Stimulated activated memory B cell treated with anti-CD40 and anti-IgM and Interleukin-4, amounts not matched to agents 10 μg/mL and 1 μg/mL and 100 μg/mL, for 72 hours (primary cell): ENCODE measurements at regions not wholly inside any gene's neighbourhood (a gene's known extent, or its start where the extent isn't known, plus 50 kb on each side); places are given as distances from the start of the nearest gene placed in this dataset.

Experiments used
- ATAC-seq: fragments of 150-1000 bp; cut with Tn5 transposase; 2 replicates; pipeline ENCODE4 v1.10.0; 2021
- H3K27ac Mint-ChIP-seq: one replicate; pipeline ENCODE4 v1.8.0; 2022; ENCODE audit warnings: mild to moderate bottlenecking, mixed read lengths
- H3K27me3 Mint-ChIP-seq: one replicate; pipeline ENCODE4 v1.8.0; 2022; ENCODE audit warnings: mixed read lengths
- H3K36me3 Mint-ChIP-seq: one replicate; pipeline ENCODE4 v1.8.0; 2022; ENCODE audit warnings: mixed read lengths
- H3K4me1 Mint-ChIP-seq: one replicate; pipeline ENCODE4 v1.8.0; 2022; ENCODE audit warnings: mixed read lengths
- H3K4me3 Mint-ChIP-seq: one replicate; pipeline ENCODE4 v1.8.0; 2022; ENCODE audit warnings: mild to moderate bottlenecking, moderate library complexity, mixed read lengths
- H3K9me3 Mint-ChIP-seq: one replicate; pipeline ENCODE4 v1.8.0; 2022; ENCODE audit warnings: mixed read lengths

DNA sequence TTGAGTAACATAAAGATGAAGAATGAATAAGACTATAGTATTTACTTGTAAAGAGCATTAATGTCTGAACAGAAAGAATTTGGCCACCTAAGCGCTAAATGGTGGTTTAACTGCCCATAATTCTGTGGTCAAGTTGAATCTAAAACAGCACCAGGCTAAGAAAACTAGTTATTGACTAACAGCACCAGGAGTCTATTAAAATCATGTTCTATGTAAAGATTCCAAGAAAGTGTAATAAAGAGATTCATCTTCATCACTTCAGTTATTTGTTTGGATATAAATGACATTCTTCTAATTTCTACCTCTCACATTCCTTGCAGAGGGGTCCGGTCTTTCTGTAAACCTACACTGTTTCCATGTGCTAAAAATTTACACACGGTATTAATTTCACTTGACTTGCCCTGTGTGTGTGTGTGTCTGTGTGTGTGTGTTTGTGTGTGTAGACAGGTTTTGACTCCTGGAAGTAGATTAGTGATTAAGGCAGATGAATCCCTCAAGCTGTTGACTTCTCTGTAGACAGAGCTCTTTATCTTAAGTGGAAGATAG lies 84.4 kb downstream of the KLF6 start:
- Mint-ChIP-seq H3K4me3 (no peak overlapping the region), H3K36me3 (no peaks in the 10 kb centered on the region), H3K4me1 (peaks cover 8% of the 10 kb centered on the region), H3K27me3 (no peaks in the 10 kb centered on the region), H3K27ac (no peak overlapping the region), H3K9me3 (no peaks in the 10 kb centered on the region)
- no peak for ATAC-seq

DNA sequence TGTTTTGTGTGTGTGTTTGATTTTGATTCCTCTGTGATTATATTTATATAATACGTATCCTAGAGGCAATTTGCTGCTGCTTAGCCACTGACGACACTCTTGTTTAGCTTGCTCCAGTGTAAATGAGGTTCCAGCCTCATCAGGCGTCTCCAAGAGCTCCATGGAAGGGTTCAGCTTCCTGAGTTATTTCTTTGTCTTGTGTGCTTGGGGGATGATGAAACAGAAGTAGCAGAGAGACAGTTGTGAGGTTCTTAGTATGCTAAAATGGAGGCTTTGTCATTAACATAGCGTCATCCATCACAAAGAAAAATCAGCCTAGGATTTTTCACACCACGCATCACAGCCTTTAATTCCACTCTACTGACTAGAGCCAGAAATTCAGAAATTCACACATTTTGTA lies 85.1 kb downstream of the KLF6 start:
- H3K9me3 Mint-ChIP-seq = no peaks in the 10 kb centered on the region
- H3K4me1 Mint-ChIP-seq = peaks cover 2% of the 10 kb centered on the region
- H3K36me3 Mint-ChIP-seq = no peaks in the 10 kb centered on the region
- H3K4me3 Mint-ChIP-seq = no peak overlapping the region
- ATAC-seq = no peak
- H3K27ac Mint-ChIP-seq = no peak overlapping the region
- H3K27me3 Mint-ChIP-seq = no peaks in the 10 kb centered on the region

DNA sequence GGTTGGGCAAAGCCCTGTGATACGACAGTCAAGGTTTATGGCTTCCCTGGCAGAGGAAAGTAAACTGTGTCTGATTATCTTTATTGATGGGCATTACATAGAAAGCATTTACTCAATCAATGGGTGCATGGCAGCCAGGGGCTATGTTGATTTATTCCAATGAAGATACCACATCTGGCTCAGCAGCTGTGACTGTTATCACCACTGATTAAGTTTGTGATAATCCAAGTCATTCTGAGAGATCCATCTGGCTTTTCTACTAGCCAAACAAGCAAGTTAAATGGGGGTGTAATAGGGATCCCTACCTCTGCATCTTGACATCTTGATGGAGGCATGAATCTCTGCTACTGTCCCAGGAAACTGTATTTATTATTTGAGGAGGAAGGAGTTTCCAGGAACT lies 86.7 kb downstream of the KLF6 start:
- Mint-ChIP-seq H3K9me3 (no peaks in the 10 kb centered on the region), H3K4me3 (no peak overlapping the region), H3K27me3 (no peaks in the 10 kb centered on the region), H3K27ac (no peak overlapping the region), H3K36me3 (no peaks in the 10 kb centered on the region), H3K4me1 (no peaks in the 10 kb centered on the region)
- ATAC-seq = no peak

DNA sequence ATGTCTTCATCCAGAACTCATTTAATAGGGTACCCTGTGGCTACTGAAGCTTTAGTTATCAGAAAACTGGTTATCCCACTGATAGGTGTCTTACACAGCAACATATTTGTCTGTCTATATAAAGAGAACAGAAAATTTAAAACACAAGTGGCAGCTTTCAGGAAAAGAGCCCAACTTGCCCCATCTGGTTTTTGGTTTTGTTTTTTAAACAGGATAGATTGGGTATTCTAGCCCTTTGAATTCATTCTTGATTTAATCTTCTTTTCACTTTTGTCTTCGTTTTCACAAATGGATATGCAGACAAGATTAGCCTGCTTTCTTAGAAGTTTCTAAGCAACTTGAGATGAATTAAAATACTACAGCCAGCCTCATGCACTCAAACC lies 91.3 kb downstream of the KLF6 start:
- ATAC-seq = no peak
- Mint-ChIP-seq H3K27me3 (no peaks in the 10 kb centered on the region), H3K4me1 (no peaks in the 10 kb centered on the region)

DNA sequence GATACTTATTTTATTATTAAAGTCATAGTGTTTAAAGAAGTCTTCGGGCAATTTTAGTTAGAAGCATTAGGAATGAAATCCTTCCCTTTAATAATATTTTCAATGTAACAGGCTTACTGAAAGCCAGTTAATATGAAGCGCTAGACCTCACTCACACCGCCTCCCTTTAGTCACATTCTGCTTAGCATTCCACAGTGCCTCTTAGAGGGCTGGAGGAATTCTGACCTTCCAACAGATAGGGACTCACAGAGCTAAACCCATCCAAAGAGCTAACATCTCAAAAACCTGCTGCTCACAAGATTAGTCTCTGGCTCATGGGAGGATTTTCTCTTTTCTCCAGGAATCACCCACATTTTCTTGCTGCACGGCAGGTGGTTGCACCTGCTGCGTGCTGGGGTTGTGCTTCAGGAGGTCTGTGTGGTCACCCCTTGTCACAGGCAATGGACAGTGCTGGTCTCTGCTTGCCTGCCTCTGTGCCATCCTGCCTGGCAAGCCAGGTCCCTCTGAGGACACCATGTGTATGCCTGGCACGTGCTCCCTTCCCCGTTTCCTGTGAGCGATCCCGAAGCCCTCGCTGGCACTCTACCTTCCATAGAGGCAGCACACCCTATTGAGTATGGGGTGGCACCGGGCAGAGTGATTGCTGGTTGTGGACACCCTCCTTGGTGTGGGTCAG lies 91.8 kb downstream of the KLF6 start:
- H3K4me1 Mint-ChIP-seq = no peaks in the 10 kb centered on the region
- no peaks in the 10 kb centered on the region for H3K36me3 Mint-ChIP-seq
- peak; percentile 47 for ATAC-seq
- H3K27me3 Mint-ChIP-seq = no peaks in the 10 kb centered on the region
- H3K4me3 Mint-ChIP-seq = no peak overlapping the region
- no peak overlapping the region for H3K27ac Mint-ChIP-seq
- no peaks in the 10 kb centered on the region for H3K9me3 Mint-ChIP-seq

More for the DNA sequence above, 91.3 kb downstream of the KLF6 start:
- no peak overlapping the region for H3K4me3 Mint-ChIP-seq
- H3K36me3 Mint-ChIP-seq = no peaks in the 10 kb centered on the region
- no peak overlapping the region for H3K27ac Mint-ChIP-seq
- no peaks in the 10 kb centered on the region for H3K9me3 Mint-ChIP-seq

DNA sequence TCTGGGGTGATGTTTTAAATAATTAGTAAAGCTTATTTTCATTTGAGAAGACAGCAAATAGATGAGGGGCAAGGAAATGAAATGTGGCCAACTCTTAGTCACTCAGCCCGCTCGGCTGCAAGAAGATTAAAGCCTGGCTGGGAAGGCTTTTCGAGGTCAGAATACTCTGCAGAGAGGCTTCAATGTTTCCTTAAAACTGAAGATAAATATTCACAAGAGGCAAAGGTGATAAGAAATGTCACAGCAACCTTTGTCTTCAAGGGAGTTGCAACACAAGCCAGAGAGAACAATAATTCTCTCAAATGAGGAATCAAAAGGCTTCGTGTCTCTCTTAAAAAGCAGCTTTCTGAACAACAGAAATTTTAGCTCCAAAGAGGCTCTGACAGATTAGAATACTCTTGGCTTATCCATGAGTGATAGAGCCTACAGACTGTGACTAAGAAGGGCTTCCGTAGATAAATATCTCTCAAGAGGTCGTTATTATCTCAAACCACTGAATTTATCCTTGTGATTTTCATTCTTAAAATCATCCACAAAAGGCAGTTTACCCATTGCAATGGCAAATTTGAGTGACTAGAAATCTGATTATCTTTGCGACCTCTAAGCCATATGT lies 92.5 kb downstream of the KLF6 start:
- Mint-ChIP-seq H3K27me3 (no peaks in the 10 kb centered on the region), H3K4me3 (no peak overlapping the region), H3K36me3 (no peaks in the 10 kb centered on the region), H3K27ac (no peak overlapping the region), H3K4me1 (no peaks in the 10 kb centered on the region), H3K9me3 (no peaks in the 10 kb centered on the region)
- no peak for ATAC-seq

DNA sequence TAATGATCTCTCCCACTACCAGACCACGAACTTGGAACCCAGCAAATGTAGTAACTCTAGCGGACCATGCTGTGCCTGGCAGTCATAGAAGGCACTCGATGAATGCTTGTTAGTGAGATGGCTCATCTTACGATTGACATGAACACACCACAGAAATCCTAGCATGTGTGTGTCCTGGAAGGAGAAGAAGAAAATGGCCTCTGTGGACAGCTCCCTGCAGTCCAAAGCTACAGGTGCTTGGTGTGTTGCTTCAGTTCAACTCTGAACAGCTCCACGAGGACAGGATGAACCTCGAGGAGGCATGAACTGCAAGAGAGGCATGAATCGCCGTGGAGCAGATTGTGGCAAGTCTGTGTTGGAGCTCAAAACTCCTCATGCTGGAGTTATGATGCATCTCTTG lies 93.5 kb downstream of the KLF6 start:
- Mint-ChIP-seq H3K9me3 (no peaks in the 10 kb centered on the region), H3K4me3 (no peak overlapping the region), H3K36me3 (no peaks in the 10 kb centered on the region), H3K27ac (no peak overlapping the region), H3K4me1 (no peaks in the 10 kb centered on the region), H3K27me3 (no peaks in the 10 kb centered on the region)
- no peak for ATAC-seq

DNA sequence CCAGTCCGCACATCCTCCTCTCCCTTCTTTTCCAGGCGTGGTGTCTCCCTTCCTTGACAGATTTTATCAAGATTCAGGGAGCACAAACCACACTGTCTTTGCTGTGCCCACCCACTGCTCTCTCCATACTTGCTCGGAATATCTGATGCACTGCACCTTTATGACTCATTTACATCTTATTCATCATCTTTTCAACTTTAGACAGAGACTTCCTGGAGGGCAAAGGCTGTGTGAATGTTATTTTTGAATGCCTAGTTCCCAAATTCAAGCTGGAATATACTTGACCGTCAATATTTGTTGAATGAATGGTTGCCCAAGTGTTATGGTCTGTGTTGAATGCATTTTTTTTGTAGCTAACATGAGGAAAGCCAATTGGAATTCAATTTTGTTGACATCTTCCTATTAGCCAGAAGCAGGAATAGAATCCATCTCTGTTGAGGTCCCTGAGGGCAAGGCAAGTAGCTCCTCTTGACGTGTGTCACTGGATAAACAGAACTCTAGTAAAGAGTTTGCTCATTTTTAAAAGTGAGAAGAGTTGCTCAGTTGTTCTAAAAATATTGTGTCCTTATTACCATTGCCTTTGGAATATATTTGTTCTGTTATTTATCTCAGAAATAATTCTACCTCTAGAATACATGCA lies 95.0 kb downstream of the KLF6 start:
- no peak overlapping the region for H3K27ac Mint-ChIP-seq
- H3K4me1 Mint-ChIP-seq = peaks cover under 1% of the 10 kb centered on the region
- no peak for ATAC-seq

DNA sequence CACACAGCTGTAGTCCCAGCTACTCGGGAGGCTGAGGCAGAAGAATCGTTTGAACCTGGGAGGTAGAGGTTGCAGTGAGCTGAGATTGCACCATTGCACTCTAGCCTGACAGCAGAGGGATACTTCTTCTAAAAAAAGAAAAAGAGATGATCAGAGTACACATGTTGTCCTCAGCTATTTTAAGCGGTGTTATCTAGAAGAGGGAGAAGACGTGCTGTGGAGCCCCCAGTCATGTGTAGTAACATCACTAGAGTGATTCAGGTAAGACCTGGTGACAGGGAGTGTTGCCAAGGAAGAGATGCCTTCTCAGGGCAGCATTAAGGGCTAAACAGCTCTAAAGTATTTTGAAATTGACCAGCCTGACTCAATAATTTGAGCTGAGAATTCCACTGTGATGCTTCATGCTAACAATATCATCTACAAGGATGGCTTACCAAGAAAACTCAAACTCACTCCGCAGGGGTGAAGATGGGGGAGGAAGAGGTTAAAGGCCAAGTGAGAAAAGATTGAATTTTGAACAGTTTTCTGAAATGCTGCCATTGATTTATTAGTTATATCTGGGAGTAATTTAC lies 97.4 kb downstream of the KLF6 start:
- H3K4me3 Mint-ChIP-seq = no peak overlapping the region
- no peaks in the 10 kb centered on the region for H3K9me3 Mint-ChIP-seq
- H3K27me3 Mint-ChIP-seq = no peaks in the 10 kb centered on the region
- no peak for ATAC-seq
- H3K4me1 Mint-ChIP-seq = peaks cover 6% of the 10 kb centered on the region
- H3K36me3 Mint-ChIP-seq = no peaks in the 10 kb centered on the region
- H3K27ac Mint-ChIP-seq = no peak overlapping the region

More for the DNA sequence above, 95.0 kb downstream of the KLF6 start:
- Mint-ChIP-seq H3K4me3 (no peak overlapping the region), H3K36me3 (no peaks in the 10 kb centered on the region), H3K9me3 (no peaks in the 10 kb centered on the region), H3K27me3 (no peaks in the 10 kb centered on the region)

DNA sequence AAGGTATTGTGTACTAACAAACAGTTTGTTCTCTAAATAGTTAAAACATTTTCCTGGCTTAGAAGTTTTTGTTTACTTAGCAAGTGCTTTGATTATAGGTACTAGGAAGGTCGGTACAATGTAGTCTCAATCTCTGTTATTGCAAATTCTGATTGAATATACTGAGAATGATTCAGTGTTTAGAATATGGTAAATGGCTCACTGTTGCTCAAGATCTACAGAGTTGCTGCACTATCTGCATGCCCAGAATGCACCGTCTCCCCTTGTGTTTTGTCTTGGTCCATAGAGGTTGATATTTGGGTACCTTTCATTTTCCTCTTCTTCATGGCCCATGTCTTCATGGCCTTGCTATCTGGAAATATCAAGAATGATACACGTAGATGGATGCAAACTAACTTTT lies 99.6 kb downstream of the KLF6 start:
- Mint-ChIP-seq H3K4me1 (peaks cover 6% of the 10 kb centered on the region), H3K4me3 (no peak overlapping the region), H3K9me3 (no peaks in the 10 kb centered on the region), H3K27ac (no peak overlapping the region), H3K36me3 (no peaks in the 10 kb centered on the region), H3K27me3 (no peaks in the 10 kb centered on the region)
- no peak for ATAC-seq

DNA sequence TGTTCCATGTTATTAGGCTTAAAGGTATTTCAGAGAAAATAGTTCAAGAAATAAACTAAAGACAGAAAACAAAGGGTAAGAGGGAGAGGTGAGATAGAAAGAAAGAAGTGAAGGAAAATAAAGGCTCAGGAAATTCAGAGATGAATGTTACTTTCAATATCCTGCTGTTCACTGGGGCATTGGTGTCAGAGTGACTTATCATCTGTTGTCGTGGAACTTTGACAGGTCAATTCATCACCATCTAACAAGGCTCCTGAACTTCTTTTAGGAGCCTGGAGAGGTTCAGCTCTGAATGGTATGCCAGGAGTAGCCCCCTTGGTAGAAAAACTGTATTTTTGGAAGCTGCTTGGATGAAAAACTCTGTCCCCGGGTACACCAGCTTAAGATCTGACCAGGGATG lies 100.1 kb downstream of the KLF6 start:
- Mint-ChIP-seq H3K4me1 (peaks cover 6% of the 10 kb centered on the region), H3K4me3 (no peak overlapping the region), H3K27me3 (no peaks in the 10 kb centered on the region), H3K36me3 (no peaks in the 10 kb centered on the region), H3K9me3 (no peaks in the 10 kb centered on the region), H3K27ac (no peak overlapping the region)
- ATAC-seq = no peak

DNA sequence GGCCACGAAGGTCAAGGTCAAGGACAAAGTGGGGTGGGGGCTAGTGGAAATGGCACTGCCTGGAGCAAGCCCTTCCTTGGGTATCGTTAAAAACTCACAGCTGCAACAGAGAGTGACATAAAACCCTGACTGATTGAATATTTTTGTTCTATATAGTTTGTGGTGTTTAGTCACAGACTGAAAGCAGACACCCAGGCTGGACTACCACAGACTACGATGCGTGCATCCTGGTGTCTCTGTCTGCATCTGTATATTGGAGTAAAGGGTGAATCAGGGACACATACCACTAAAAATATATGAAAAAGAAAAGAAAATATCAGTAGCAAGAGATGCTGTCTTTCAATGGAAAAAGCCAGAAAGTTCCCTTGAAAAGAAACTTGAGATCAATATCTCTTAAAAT lies 101.4 kb downstream of the KLF6 start:
- H3K27me3 Mint-ChIP-seq = no peaks in the 10 kb centered on the region
- H3K36me3 Mint-ChIP-seq = no peaks in the 10 kb centered on the region
- no peak overlapping the region for H3K27ac Mint-ChIP-seq
- ATAC-seq = no peak
- H3K9me3 Mint-ChIP-seq = no peaks in the 10 kb centered on the region
- H3K4me1 Mint-ChIP-seq = peaks cover 6% of the 10 kb centered on the region
- no peak overlapping the region for H3K4me3 Mint-ChIP-seq

DNA sequence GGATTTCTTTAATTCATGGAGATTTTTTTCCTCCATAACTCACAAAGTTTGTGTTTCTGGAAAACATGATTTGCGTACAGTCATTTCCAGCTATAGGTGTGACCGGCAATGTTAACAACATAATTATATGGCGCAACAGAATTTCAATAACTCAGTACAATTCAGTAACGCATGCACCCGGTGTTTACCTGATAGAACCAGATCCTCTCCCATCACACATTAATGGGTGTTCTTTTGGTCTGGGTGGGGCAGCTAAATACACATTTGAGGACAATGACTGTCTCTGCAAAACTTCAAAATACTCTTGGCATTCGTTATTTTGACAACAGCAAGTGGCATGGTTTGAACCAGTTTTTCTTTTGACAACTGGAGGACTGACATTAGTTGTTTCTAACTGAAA lies 102.3 kb downstream of the KLF6 start:
- no peak for ATAC-seq
- no peak overlapping the region for H3K4me3 Mint-ChIP-seq
- peaks cover 6% of the 10 kb centered on the region for H3K4me1 Mint-ChIP-seq
- no peaks in the 10 kb centered on the region for H3K9me3 Mint-ChIP-seq
- H3K27ac Mint-ChIP-seq = no peak overlapping the region
- H3K36me3 Mint-ChIP-seq = no peaks in the 10 kb centered on the region
- no peaks in the 10 kb centered on the region for H3K27me3 Mint-ChIP-seq

DNA sequence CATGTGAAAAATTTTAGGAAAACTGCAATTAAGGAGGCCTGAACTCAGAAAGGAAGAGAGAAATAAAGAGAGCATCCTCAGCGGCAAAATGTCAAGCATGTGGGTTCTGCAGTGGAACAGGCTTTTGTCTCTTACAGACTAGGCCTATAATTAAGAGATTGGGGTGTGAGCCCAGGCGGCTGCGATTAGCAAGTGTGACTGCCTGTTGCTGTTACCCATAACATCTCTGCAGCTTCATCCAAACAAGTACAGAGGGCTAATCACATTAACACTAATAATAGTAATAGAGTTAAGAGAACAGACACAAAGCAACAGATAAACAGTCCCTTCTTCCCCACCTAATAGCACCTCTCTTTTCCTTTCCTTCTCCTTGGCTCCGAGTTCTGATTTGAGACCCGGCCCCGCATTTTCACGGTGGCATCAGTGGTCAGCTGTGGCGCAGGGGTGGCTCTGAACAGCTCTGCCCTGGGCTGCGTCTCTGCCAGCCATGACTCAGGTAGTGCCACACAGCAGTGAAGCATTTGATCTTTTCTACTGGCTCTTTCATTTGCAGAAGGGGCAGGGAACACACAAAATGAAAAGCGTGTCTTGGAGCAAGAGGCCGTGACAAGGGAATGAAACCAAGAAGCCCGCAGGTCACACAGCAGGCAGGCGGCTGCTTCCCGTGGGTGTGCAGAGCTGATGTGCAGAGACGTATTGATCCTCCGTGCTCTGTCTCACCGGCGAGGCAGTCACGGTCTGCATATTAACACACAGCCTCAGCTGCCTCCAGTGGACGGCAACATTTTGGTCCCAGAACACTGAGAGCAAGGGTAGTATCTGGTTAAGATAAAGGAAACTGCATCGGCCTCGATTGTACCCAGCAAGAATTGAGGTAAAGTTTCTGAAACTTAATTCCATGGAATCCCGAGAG lies 103.1 kb downstream of the KLF6 start:
- ATAC-seq = no peak
- H3K4me1 Mint-ChIP-seq = peaks cover 7% of the 10 kb centered on the region
- H3K4me3 Mint-ChIP-seq = no peak overlapping the region
- H3K27ac Mint-ChIP-seq = no peak overlapping the region
- H3K27me3 Mint-ChIP-seq = no peaks in the 10 kb centered on the region
- H3K36me3 Mint-ChIP-seq = no peaks in the 10 kb centered on the region
- no peaks in the 10 kb centered on the region for H3K9me3 Mint-ChIP-seq
